ENCODE measurements at regions not wholly inside any gene's neighbourhood (a gene's known extent, or its start where the extent isn't known, plus 50 kb on each side); places are given as distances from the start of the nearest gene placed in this dataset.

GRCh38 chr12:38138225-38139221, 178.1 kb upstream of the ALG10B start:
- peak; percentile 72 for DNase-seq (ENCODE audit: extremely low read depth, low read depth)

DNA sequence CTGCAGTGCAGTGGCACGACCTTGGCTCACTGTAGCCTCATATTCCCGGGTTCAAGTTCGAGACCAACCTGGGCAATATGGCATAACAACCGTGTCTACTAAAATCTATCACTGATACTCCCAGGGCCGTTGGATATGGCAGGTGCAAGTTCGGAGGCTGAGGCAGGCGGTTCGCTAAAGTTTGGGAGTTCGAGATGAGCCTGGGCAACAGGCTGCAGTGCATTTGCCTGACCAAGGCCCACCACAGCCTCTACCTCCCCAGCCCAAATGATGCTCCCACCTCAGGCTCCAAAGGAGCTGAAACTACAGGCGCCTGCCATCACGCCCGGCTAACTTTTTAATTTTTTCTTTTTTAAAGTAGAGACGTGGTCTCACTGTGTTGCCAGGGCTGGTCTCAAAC, 177.1 kb upstream of the ALG10B start:
- DNase-seq (ENCODE audit: extremely low read depth, low read depth) = no peak

DNA sequence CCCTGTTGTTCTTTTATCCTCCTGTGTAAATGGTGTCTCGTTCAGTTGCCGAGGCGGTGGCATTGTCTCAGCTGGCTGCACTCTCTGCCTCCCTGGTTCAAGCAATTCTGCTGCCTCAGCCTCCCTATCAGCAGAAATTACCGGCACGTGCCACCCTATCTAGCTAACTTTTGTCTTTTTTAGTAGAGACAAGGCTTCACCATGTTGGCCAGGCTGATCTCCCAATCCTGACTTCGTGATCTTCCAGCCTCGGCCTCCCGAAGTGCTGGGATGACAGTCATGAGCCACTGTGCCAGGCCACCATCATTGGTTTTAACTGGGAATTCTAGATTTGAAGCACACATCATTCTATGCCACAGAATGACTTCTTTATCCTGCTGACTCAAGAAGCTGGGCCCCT, 175.3 kb upstream of the ALG10B start:
- DNase-seq (ENCODE audit: extremely low read depth, low read depth) = no peak

GRCh38 chr12:38141861-38142260, 174.7 kb upstream of the ALG10B start:
- no peak for DNase-seq (ENCODE audit: extremely low read depth, low read depth)

- DNase-seq (ENCODE audit: extremely low read depth, low read depth) = no peak
Measured at GRCh38 chr12:38142974-38143373, 173.6 kb upstream of the ALG10B start.

DNA sequence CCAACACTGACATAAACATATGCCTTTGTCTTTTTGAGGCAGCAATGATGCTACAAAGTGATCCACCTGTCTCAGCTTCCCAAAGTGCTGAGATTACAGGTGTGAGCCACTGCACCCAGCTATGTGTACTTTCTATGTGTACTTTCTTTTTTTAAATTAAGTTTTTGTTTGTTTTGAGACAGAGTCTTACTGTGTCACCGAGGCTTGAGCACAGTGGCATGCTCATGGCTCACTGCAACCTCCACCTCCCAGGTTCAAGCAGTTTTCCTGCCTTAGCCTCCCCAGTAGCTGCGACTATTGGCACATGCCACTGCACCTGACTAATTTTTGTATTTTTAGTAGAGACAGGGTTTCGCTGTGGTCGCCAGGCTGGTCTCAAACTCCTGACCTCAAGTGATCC, 172.5 kb upstream of the ALG10B start:
- DNase-seq (ENCODE audit: extremely low read depth, low read depth) = no peak

DNA sequence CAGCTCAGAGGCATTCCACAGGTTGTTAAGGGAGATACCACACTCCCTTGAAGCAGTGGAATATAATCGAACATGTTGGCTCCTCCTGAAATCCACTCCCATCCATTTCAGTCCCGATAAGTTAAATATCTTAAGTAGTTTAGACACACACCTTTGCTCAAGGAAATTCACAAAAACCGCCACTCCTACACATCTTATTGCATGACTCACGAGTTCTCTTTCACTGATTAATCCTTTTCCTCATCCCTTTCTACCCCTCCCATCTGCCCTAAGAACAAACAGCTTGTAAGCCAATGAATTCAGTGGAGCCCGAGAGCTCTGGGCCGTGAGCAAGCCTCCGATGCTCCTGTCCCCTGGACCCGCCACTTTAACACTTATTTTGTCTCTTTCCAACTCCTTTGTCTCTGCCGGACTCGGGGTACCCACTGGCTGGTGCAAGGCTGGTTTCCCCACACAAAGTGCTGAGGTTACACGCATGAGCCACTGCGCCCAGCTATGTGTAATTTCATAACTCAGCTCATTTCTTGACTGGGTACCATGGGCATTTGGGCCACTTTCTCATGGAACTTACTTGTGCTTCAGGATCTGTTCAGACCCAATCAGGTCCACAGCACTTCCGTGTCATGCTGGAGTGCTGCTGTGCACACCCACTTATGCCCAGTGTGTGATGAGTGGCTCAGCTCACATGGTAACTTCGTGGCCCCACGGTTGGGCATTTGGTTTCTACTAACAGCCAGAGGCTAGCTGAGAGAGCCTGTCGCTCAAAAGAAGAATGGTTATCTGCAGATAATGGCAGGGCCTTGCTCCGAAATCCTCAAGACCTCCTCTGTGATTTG, 171.8 kb upstream of the ALG10B start:
- DNase-seq (ENCODE audit: extremely low read depth, low read depth) = no peak

GRCh38 chr12:38149395-38150073, 167.0 kb upstream of the ALG10B start:
- DNase-seq (ENCODE audit: extremely low read depth, low read depth) = no peak

DNA sequence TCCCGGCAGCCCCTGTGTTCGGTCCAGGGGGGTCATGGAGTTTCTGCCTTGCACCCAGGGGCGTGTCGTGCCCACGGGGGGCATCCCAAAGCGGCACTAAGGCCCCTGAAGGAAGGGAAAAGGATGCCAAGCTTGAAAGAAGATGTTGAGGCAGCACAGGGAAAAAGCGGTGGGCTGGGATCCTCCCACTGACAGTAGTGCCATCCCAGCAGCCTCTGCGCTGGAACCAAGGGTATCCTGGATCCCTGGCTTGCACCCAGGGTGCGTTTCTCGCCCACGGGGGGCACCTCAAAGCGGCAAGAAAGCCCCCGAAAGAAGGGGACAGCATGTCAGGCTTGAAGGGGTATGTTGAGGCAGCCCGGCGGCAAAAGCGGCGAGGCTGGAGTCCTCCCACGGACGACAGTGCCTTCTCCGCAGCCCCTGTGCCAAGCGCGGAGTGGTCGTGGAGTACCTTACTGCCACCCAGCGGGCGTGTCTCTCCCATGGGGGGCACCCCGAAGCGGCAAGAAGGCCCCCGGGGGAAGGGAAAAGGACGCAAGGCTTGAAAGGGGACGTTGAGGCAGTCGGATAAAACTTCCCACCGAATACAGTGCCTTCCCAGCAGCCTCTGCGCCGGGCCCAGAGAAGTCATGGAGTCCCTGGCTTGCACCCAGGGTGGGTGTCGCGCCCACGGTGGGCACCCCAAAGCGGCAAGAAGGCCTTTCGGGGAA, 164.4 kb upstream of the ALG10B start:
- no peak for DNase-seq (ENCODE audit: extremely low read depth, low read depth)

- no peak for DNase-seq (ENCODE audit: extremely low read depth, low read depth)
Measured at GRCh38 chr12:38152816-38153736, 163.5 kb upstream of the ALG10B start.

GRCh38 chr12:38153737-38154061, 162.9 kb upstream of the ALG10B start:
- no peak for DNase-seq (ENCODE audit: extremely low read depth, low read depth)

DNA sequence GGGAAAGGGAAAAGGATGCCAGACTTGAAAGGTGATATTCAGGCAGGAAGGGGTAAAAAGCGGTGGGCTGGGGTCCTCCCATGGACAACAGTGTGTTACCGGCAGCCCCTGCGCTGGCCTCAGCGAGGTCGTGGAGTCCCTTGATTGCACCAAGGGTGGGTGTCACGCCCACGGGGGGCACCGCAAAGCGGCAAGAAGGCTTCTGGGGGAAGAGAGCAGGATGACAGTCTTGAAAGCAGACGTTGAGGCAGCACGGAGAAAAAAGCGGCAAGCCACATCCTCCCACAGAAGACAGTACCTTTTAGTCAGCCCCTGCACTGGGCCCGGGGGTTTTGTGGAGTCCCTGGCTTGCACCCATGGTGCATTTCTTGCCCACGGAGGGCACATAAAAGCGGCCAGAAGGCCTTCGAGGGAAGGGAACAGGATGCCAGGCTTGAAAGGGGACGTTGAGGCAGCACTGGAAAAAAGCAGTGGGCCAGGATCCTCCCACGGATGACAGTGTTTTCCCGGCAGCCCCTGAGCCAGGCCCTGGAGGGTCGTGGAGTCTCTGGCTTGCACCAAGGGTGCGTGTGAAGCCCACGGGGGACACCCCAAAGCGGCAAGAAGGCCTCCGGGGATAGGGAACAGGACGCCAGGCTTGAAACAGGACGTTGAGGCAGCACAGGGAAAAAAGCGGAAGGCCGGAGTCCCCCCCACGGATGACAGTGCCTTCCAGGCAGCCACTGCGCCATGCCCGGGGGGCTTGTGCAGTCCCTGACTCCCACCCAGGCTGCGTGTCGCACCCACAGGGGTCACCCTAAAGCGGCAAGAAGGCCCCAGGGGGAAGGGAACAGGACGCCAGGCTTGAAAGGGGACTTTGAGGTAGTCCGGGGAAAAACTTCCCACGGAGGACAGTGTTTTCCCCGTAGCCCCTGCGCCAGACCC, 162.2 kb upstream of the ALG10B start:
- DNase-seq (ENCODE audit: extremely low read depth, low read depth) = no peak

DNA sequence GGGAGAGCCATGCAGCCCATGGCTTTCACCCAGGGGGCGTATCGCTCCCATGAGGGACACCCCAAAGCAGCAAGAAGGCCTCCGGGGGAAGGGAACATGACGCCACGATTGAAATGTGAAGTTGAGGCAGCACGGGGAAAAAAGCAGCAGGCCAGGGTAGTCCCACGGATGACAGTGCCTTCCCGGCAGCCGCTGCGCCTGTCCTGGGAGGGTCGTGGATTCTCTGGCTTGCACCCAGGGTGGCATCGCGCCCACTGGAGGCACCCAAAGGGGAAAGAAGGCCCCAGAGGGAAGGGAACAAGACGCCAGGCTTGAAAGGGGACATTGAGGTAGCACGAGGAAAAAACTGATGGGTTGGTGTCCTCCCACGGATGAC, 161.6 kb upstream of the ALG10B start:
- no peak for DNase-seq (ENCODE audit: extremely low read depth, low read depth)

- DNase-seq (ENCODE audit: extremely low read depth, low read depth) = no peak
Measured at GRCh38 chr12:38155526-38156496, 160.8 kb upstream of the ALG10B start.

- DNase-seq (ENCODE audit: extremely low read depth, low read depth) = no peak
Measured at GRCh38 chr12:38156497-38157245, 159.9 kb upstream of the ALG10B start.

GRCh38 chr12:38157274-38157932, 159.2 kb upstream of the ALG10B start:
- DNase-seq (ENCODE audit: extremely low read depth, low read depth) = no peak
